ENCODE measurements at regions not wholly inside any gene's neighbourhood (a gene's known extent, or its start where the extent isn't known, plus 50 kb on each side); places are given as distances from the start of the nearest gene placed in this dataset.

- no peak for TF ChIP-seq ZBTB40 (IDR thresholded peaks at IDR 0.05; ENCODE audit: borderline replicate concordance)
- TF ChIP-seq ZNF384 (IDR thresholded peaks at IDR 0.05; ENCODE audit: borderline replicate concordance, low read depth, low read length) = no peak
- no peak for TF ChIP-seq RFX5 (IDR thresholded peaks at IDR 0.05; ENCODE audit: low read depth, low read length)
These were observed 99.9 kb downstream of the XCL2 start (continued) for GRCh38 chr1:168443899-168444298.

- ATAC-seq = no peak
- Histone ChIP-seq H3K36me3 (ENCODE audit: control insufficient read depth in 2 of 2, insufficient read depth in 2 of 2, low read length in 1 of 2) (no peaks in the 10 kb centered on the region), H3K4me3 (no peak overlapping the region), H2AFZ (ENCODE audit: control insufficient read depth, low read depth, low read length) (no peak overlapping the region), H3K9ac (ENCODE audit: control insufficient read depth, insufficient read depth, low read length) (no peak overlapping the region), H3K4me1 (ENCODE audit: control insufficient read depth, insufficient read depth, low read length) (no peaks in the 10 kb centered on the region), H3K9me3 (replicated peaks; ENCODE audit: control insufficient read depth, insufficient read depth, low read length) (no peaks in the 10 kb centered on the region), H3K4me2 (ENCODE audit: control insufficient read depth, insufficient read depth) (no peak overlapping the region), H4K20me1 (ENCODE audit: control insufficient read depth, insufficient read depth) (no peaks in the 10 kb centered on the region), H3K27me3 (replicated peaks in 1 of 2; ENCODE audit: control insufficient read depth in 2 of 2, insufficient read depth in 2 of 2, low read length in 1 of 2) (no peaks in the 10 kb centered on the region), H3K27ac (ENCODE audit: control insufficient read depth, insufficient read depth) (no peak overlapping the region), H3K79me2 (ENCODE audit: control insufficient read depth, insufficient read depth, low read length) (no peaks in the 10 kb centered on the region)
- CTCF ChIA-PET = interaction anchor here (0.7 to 14.9 kb wide), 13 partner anchors 9 to 905 kb away, joined by 3 to 283 read pairs (median 4); no protein-coding TSS in a partner anchor
- POLR2A ChIA-PET = interaction anchor here (0.6 to 1.1 kb wide), 5 partner anchors 36 to 158 kb away, joined by 3 to 4 read pairs (median 3); no protein-coding TSS in a partner anchor
- in situ Hi-C loops (cut with MboI) = loop anchor here (5.0 to 10.0 kb wide), 2 partner anchors 124 to 1101 kb away; no protein-coding TSS in a partner anchor
- SMC1A ChIA-PET (ENCODE audit: uncharacterized antibody, unreplicated experiment) = interaction anchor here (0.7 to 16.8 kb wide), 24 partner anchors 9 to 1029 kb away, joined by 3 to 314 read pairs (median 7); partner anchors contain the start of genes XCL1 and XCL2
- DNase-seq (ENCODE audit: low read depth, low spot score) = no peak
- RAD21 ChIA-PET (ENCODE audit: unreplicated experiment) = interaction anchor here (0.7 to 12.3 kb wide), 12 partner anchors 9 to 160 kb away, joined by 3 to 179 read pairs (median 6); no protein-coding TSS in a partner anchor
- intact Hi-C loops (cut with micrococcal nuclease; ENCODE audit: unreplicated experiment) = no loop called here
- no TSS peak for BruUV-seq (replicated peaks)
- WGBS (ENCODE audit: insufficient coverage, insufficient replicate concordance, low lambda C conversion rate, missing lambda C conversion rate) = 71% methylated on average over 3 of the region's 3 CpGs
- no peak for FAIRE-seq
- TF ChIP-seq STAT1 (conservative IDR thresholded peaks at IDR 0.05) (no peak), IRF4 (IDR thresholded peaks at IDR 0.05; ENCODE audit: low read depth, low read length) (no peak), YBX1 (IDR thresholded peaks at IDR 0.05) (no peak), USF1 (IDR thresholded peaks at IDR 0.05; ENCODE audit: borderline replicate concordance, extremely low read length, insufficient read depth, low read depth, low read length) (no peak), ZNF592 (IDR thresholded peaks at IDR 0.05) (no peak), ESRRA (IDR thresholded peaks at IDR 0.05; ENCODE audit: low read length) (no peak), RAD21 (IDR thresholded peaks at IDR 0.05; ENCODE audit: insufficient read depth, low read depth, low read length) (no peak), SIN3A (IDR thresholded peaks at IDR 0.05; ENCODE audit: low read depth, low read length) (no peak), HSF1 (IDR thresholded peaks at IDR 0.05; ENCODE audit: low read depth, low read length) (no peak)
These were observed 100.4 kb downstream of the XCL2 start for GRCh38 chr1:168443356-168443755.

All from GM12878 (cell line).